HCT116 (cell line): ENCODE measurements at regions not wholly inside any gene's neighbourhood (a gene's known extent, or its start where the extent isn't known, plus 50 kb on each side); places are given as distances from the start of the nearest gene placed in this dataset.

Experiments
- ATAC-seq: fragments of 200-7000 bp; cut with Tn5 transposase; 2 replicates; pipeline ENCODE4 v1.9.1; 2020; ENCODE audit warnings: mild to moderate bottlenecking, moderate library complexity
- BruUV-seq: library from RNA; stranded (reverse); fragments of 400-500 nt; replicated peaks from 2 replicates; lab custom pipeline; 2021; lab: Mats Ljungman, UMichigan
- CTCF ChIA-PET: fragments of 300-600 bp; sonication (Branson Sonifier 250); formaldehyde crosslinking; loops from one replicate; lab custom pipeline; 2021; ENCODE audit warnings: antibody characterized with exemption; lab: Charles Lee
- POLR2A ChIA-PET: fragments of 300-600, 350-600 bp; sonication (Branson Sonifier 250); formaldehyde crosslinking; loops from one replicate; lab custom pipeline; 2021; ENCODE audit warnings: antibody characterized with exemption; lab: Charles Lee
- RAD21 ChIA-PET, 2 experiments: fragments of 300-600 bp; sonication (Branson Sonifier 250); formaldehyde crosslinking; loops; one replicate each; lab custom pipeline; 2023; ENCODE audit warnings: low total read pairs in 2 of 2; ENCODE audit not compliant: uncharacterized antibody in 2 of 2, unreplicated experiment in 2 of 2, low non-redundant PET in 1 of 2; lab: Charles Lee
- DNase-seq: peaks from one replicate; pipeline ENCODE4 v3.0.0-alpha.2; 2010; ENCODE audit warnings: low read depth, low spot score
- H2AFZ ChIP-seq: fragments of 200-600 bp; shearing (Covaris generic), sonication (generic); 2 replicates; pipeline ENCODE4 v1.6.1; 2017; ENCODE audit warnings: low read depth, mixed run types, mixed read lengths, antibody characterized with exemption, low read length; ENCODE audit not compliant: poor library complexity, severe bottlenecking
- H3K27ac ChIP-seq: 2 replicates; pipeline ENCODE4 v1.5.1; 2012; ENCODE audit warnings: low read depth, low read length
- H3K27me3 ChIP-seq: fragments of 200-600 bp; sonication (generic); 2 replicates; pipeline ENCODE4 v1.6.1; 2016; ENCODE audit warnings: mixed run types, low read length, mixed read lengths; ENCODE audit not compliant: insufficient read depth
- H3K36me3 ChIP-seq, 2 experiments: fragments of 200-500 bp in 1 of 2; fragments of 200-600 bp in 1 of 2; sonication (Bioruptor generic) in 1 of 2; sonication (generic) in 1 of 2; 2 replicates each; pipeline versions ENCODE4 v1.5.1 to v1.6.1; 2014 to 2016; ENCODE audit warnings: low read length in 2 of 2, inconsistent platforms in 1 of 2, mixed read lengths in 1 of 2, mixed run types in 1 of 2; ENCODE audit not compliant: insufficient read depth in 2 of 2, control insufficient read depth in 1 of 2
- H3K4me1 ChIP-seq, 2 experiments: fragments of 200-600 bp in 1 of 2; sonication (generic) in 1 of 2; 2 replicates each; pipeline versions ENCODE4 v1.5.1 to v1.6.1; 2012 to 2017; ENCODE audit warnings: low read length in 2 of 2, inconsistent platforms in 1 of 2, mild to moderate bottlenecking in 1 of 2, mixed read lengths in 1 of 2, mixed run types in 1 of 2, moderate library complexity in 1 of 2; ENCODE audit not compliant: insufficient read depth in 2 of 2, control insufficient read depth in 1 of 2
- H3K4me2 ChIP-seq: fragments of 200-600 bp; sonication (generic); 2 replicates; pipeline ENCODE4 v1.6.1; 2017; ENCODE audit warnings: mixed run types, low read length, mixed read lengths
- H3K4me3 ChIP-seq, 2 experiments: fragments of 200-600 bp in 1 of 2; sonication (generic) in 1 of 2; replicated peaks in 1 of 2; 2 replicates each; pipeline ENCODE4 v1.5.1; 2011 to 2016; ENCODE audit warnings: low read length in 2 of 2, control low read depth in 1 of 2, low read depth in 1 of 2, mild to moderate bottlenecking in 1 of 2, mixed read lengths in 1 of 2, mixed run types in 1 of 2
- H3K79me2 ChIP-seq: fragments of 200-600 bp; sonication (generic); 2 replicates; pipeline ENCODE4 v1.6.1; 2017; ENCODE audit warnings: mild to moderate bottlenecking, mixed run types, low read length, moderate library complexity, mixed read lengths; ENCODE audit not compliant: insufficient read depth
- H3K9ac ChIP-seq: fragments of 200-600 bp; sonication (generic); 2 replicates; pipeline ENCODE4 v1.6.1; 2016; ENCODE audit warnings: low read length, mixed read lengths
- H3K9me2 ChIP-seq: fragments of 200-600 bp; sonication (generic), shearing (Covaris generic); 2 replicates; pipeline ENCODE4 v1.6.1; 2017; ENCODE audit warnings: mixed run types, mild to moderate bottlenecking, moderate library complexity; ENCODE audit not compliant: insufficient read depth
- H3K9me3 ChIP-seq, 2 experiments: fragments of 200-500 bp in 1 of 2; fragments of 200-600 bp in 1 of 2; sonication (Bioruptor generic) in 1 of 2; sonication (generic) in 1 of 2; 2 replicates each; pipeline ENCODE4 v1.6.1; 2014 to 2017; ENCODE audit warnings: low read length in 2 of 2, mixed read lengths in 2 of 2, inconsistent platforms in 1 of 2, low read depth in 1 of 2, mild to moderate bottlenecking in 1 of 2, mixed run types in 1 of 2, moderate library complexity in 1 of 2; ENCODE audit not compliant: control insufficient read depth in 1 of 2, insufficient read depth in 1 of 2
- H4K20me1 ChIP-seq: fragments of 200-600 bp; sonication (generic), shearing (Covaris generic); 2 replicates; pipeline ENCODE4 v1.6.1; 2017; ENCODE audit warnings: mixed run types, mild to moderate bottlenecking, moderate library complexity; ENCODE audit not compliant: insufficient read depth
- ATF3 ChIP-seq: IDR thresholded peaks from 2 replicates; pipeline ENCODE4 v1.6.1; 2012
- CBX3 ChIP-seq: IDR thresholded peaks from 2 replicates; pipeline ENCODE4 v1.6.1; 2012; ENCODE audit warnings: low read depth
- CEBPB ChIP-seq: IDR thresholded peaks from 2 replicates; pipeline ENCODE4 v1.6.1; 2012; ENCODE audit warnings: low read depth
- CTCF ChIP-seq, 3 experiments: fragments of 200-600 bp in 1 of 3; sonication (generic) in 1 of 3; IDR thresholded peaks in 2 of 3; conservative IDR thresholded peaks in 1 of 3; 2 replicates each; pipeline ENCODE4 v1.5.1; 2012 to 2017; ENCODE audit warnings: low read depth in 2 of 3, low read length in 2 of 3, antibody characterized with exemption in 1 of 3, borderline replicate concordance in 1 of 3, control low read depth in 1 of 3, mild to moderate bottlenecking in 1 of 3, mixed read lengths in 1 of 3, mixed run types in 1 of 3, moderate library complexity in 1 of 3; ENCODE audit not compliant: insufficient read depth in 1 of 3
- EGR1 ChIP-seq: IDR thresholded peaks from 2 replicates; pipeline ENCODE4 v1.6.1; 2012; ENCODE audit warnings: low read depth
- ELF1 ChIP-seq: IDR thresholded peaks from 2 replicates; pipeline ENCODE4 v1.6.1; 2012; ENCODE audit warnings: low read depth, borderline replicate concordance
- POLR2AphosphoS5 ChIP-seq: IDR thresholded peaks from 2 replicates; pipeline ENCODE4 v1.6.1; 2011; ENCODE audit warnings: mild to moderate bottlenecking, low read depth, low read length, moderate library complexity
- REST ChIP-seq: IDR thresholded peaks from 2 replicates; pipeline ENCODE4 v1.6.1; 2012; ENCODE audit warnings: low read depth
- SP1 ChIP-seq: IDR thresholded peaks from 2 replicates; pipeline ENCODE4 v1.6.1; 2012; ENCODE audit warnings: low read depth
- TCF7L2 ChIP-seq: IDR thresholded peaks from 2 replicates; pipeline ENCODE4 v1.7.0; 2011; ENCODE audit warnings: borderline replicate concordance, inconsistent platforms; ENCODE audit not compliant: insufficient read depth, insufficient read length; ENCODE audit errors: extremely low read depth
- ZFX ChIP-seq: fragments of 450-650 bp; IDR thresholded peaks from 2 replicates; pipeline ENCODE4 v1.6.1; 2017
- ZNF274 ChIP-seq: fragments of 200-500 bp; sonication (Bioruptor generic); IDR thresholded peaks from 2 replicates; pipeline ENCODE4 v1.6.1; 2014; ENCODE audit warnings: mild to moderate bottlenecking, low read depth, low read length, inconsistent platforms
- intact Hi-C: fragments of 100-400 bp; cut with micrococcal nuclease; formaldehyde crosslinking; loops from 2 replicates; pipeline ENCODE4 v1.10.0; 2022

- H2AFZ ChIP-seq = no peak overlapping the region
- H3K36me3 ChIP-seq = no peaks in the 10 kb centered on the region
- H3K9ac ChIP-seq = no peak overlapping the region
- H3K79me2 ChIP-seq = no peaks in the 10 kb centered on the region
- no peaks in the 10 kb centered on the region for H3K4me1 ChIP-seq
- no peak overlapping the region for H3K4me3 ChIP-seq
- no peaks in the 10 kb centered on the region for H3K9me2 ChIP-seq
- intact Hi-C loops = no loop called here
- ChIA-PET CTCF (no interaction called here), RAD21 (no interaction called here), POLR2A (no interaction called here)
- no peaks in the 10 kb centered on the region for H4K20me1 ChIP-seq
- BruUV-seq = no TSS peak
- ATAC-seq (no peak), DNase-seq (no peak)
- H3K27ac ChIP-seq = no peak overlapping the region
- no peak overlapping the region for H3K4me2 ChIP-seq
- TF ChIP-seq CBX3 (no peak), POLR2AphosphoS5 (no peak), EGR1 (no peak), ATF3 (no peak), CTCF (IDR thresholded peaks at IDR 0.05 in 2 of 3, conservative IDR thresholded peaks at IDR 0.05 in 1 of 3; ENCODE audit: borderline replicate concordance in 1 of 3, insufficient read depth in 1 of 3, low read depth in 2 of 3, low read length in 2 of 3) (no peak), CEBPB (no peak), ELF1 (no peak), TCF7L2 (no peak), ZFX (no peak), ZNF274 (no peak), SP1 (no peak), REST (no peak)
- H3K9me3 ChIP-seq = no peaks in the 10 kb centered on the region
- H3K27me3 ChIP-seq = no peaks in the 10 kb centered on the region
Observed at GRCh38 chr1:96290033-96290432, 431.6 kb upstream of the PTBP2 start.
